ENCODE measurements at regions not wholly inside any gene's neighbourhood (a gene's known extent, or its start where the extent isn't known, plus 50 kb on each side); places are given as distances from the start of the nearest gene placed in this dataset.

DNA sequence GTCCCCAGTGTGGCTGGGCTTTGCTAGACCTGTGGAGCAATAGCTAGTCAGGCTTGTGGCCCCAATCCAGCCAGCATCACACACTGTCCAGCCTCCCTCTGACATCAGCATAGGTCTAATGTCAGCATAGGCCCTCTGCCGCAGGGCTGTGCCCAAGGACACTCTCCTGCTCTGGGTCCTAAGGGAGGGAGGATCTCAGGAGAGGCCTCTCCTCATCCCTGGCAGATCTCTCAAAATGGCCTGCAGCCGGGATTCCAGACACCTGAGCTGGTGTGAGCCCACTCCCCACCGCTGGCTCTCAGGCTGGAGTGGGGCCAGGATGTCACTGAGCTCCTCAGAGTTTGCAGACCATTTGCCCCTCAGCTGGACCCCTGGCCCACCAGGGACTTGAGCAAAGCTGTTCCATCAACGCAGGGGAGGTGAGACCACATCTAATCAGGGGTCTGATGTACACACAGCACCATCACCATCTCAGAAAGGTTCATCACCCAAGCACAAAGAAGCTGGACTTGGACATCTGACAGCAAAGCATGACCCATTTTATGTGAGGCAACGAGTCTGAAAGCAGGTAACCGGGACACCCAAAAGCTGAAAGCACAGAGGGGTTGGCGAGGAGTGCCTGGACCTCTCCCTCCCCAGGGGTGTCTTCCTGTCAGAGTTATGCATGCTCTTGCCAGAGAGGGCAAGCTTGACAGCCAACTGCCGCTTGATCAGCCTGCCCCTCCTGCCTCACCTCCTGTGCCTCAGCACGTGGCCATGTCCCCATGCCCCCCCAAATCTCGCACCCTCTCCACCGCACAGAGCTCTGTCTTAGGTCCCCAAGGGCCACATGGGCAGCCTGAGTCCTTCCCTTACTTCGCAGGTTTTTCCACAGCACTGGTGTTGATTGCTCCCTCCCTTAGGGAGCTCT lies 69.7 kb upstream of the SEPTIN5 start (continued):
- peak; percentile 19 for TF ChIP-seq SETDB1 (IDR thresholded peaks at IDR 0.05; ENCODE audit: low read length)
- 0 out of 4 replicates have a peak, but pooled peaks of 1 of the 2 experiments have one; percentile 10 for TF ChIP-seq MCM7 (IDR thresholded peaks at IDR 0.05)
- no peak for TF ChIP-seq RBM15 (IDR thresholded peaks at IDR 0.05; ENCODE audit: insufficient read depth, low read length)
- TF ChIP-seq POLR2AphosphoS2 (IDR thresholded peaks at IDR 0.05; ENCODE audit: low read length), result no peak
- TF ChIP-seq MEIS2 (IDR thresholded peaks at IDR 0.05; ENCODE audit: partially characterized antibody), result no peak
- TF ChIP-seq L3MBTL2 (IDR thresholded peaks at IDR 0.05), result peak; percentile 60; the same call in 1 of the 2 replicates
- no peak for TF ChIP-seq ZFPM2 (CRISPR knock-in tag; IDR thresholded peaks at IDR 0.05)
- TF ChIP-seq ZBTB7A (IDR thresholded peaks at IDR 0.05; ENCODE audit: borderline replicate concordance, control insufficient read depth, low read depth, low read length), result peak; percentile 73
- peak; percentile 43; the same call in 1 of the 2 replicates for TF ChIP-seq IFI16 (CRISPR knock-in tag; IDR thresholded peaks at IDR 0.05)
- TF ChIP-seq ZNF764 (CRISPR knock-in tag; IDR thresholded peaks at IDR 0.05; ENCODE audit: low read depth), result peak; percentile 44; the same call in 1 of the 2 replicates
- TF ChIP-seq, protein P1, sequence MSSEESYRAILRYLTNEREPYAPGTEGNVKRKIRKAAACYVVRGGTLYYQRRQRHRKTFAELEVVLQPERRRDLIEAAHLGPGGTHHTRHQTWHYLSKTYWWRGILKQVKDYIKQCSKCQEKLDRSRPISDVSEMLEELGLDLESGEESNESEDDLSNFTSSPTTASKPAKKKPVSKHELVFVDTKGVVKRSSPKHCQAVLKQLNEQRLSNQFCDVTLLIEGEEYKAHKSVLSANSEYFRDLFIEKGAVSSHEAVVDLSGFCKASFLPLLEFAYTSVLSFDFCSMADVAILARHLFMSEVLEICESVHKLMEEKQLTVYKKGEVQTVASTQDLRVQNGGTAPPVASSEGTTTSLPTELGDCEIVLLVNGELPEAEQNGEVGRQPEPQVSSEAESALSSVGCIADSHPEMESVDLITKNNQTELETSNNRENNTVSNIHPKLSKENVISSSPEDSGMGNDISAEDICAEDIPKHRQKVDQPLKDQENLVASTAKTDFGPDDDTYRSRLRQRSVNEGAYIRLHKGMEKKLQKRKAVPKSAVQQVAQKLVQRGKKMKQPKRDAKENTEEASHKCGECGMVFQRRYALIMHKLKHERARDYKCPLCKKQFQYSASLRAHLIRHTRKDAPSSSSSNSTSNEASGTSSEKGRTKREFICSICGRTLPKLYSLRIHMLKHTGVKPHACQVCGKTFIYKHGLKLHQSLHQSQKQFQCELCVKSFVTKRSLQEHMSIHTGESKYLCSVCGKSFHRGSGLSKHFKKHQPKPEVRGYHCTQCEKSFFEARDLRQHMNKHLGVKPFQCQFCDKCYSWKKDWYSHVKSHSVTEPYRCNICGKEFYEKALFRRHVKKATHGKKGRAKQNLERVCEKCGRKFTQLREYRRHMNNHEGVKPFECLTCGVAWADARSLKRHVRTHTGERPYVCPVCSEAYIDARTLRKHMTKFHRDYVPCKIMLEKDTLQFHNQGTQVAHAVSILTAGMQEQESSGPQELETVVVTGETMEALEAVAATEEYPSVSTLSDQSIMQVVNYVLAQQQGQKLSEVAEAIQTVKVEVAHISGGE (CRISPR knock-in tag; IDR thresholded peaks at IDR 0.05), result 0 out of 6 replicates have a peak, but pooled peaks of 1 of the 3 experiments have one; percentile 29
- TF ChIP-seq U2AF2 (optimal IDR thresholded peaks at IDR 0.05; ENCODE audit: low read depth, low read length), result no peak
- TF ChIP-seq, protein P2, sequence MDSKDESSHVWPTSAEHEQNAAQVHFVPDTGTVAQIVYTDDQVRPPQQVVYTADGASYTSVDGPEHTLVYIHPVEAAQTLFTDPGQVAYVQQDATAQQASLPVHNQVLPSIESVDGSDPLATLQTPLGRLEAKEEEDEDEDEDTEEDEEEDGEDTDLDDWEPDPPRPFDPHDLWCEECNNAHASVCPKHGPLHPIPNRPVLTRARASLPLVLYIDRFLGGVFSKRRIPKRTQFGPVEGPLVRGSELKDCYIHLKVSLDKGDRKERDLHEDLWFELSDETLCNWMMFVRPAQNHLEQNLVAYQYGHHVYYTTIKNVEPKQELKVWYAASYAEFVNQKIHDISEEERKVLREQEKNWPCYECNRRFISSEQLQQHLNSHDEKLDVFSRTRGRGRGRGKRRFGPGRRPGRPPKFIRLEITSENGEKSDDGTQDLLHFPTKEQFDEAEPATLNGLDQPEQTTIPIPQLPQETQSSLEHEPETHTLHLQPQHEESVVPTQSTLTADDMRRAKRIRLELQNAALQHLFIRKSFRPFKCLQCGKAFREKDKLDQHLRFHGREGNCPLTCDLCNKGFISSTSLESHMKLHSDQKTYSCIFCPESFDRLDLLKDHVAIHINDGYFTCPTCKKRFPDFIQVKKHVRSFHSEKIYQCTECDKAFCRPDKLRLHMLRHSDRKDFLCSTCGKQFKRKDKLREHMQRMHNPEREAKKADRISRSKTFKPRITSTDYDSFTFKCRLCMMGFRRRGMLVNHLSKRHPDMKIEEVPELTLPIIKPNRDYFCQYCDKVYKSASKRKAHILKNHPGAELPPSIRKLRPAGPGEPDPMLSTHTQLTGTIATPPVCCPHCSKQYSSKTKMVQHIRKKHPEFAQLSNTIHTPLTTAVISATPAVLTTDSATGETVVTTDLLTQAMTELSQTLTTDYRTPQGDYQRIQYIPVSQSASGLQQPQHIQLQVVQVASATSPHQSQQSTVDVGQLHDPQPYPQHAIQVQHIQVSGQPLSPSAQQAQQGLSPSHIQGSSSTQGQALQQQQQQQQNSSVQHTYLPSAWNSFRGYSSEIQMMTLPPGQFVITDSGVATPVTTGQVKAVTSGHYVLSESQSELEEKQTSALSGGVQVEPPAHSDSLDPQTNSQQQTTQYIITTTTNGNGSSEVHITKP (IDR thresholded peaks at IDR 0.05; ENCODE audit: partially characterized antibody), result peak; percentile 14
- 0 out of 2 replicates have a peak, but pooled peaks have one; percentile 1 for TF ChIP-seq GTF2E2 (tag; IDR thresholded peaks at IDR 0.05)
- TF ChIP-seq, protein P3, sequence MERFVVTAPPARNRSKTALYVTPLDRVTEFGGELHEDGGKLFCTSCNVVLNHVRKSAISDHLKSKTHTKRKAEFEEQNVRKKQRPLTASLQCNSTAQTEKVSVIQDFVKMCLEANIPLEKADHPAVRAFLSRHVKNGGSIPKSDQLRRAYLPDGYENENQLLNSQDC (CRISPR knock-in tag; IDR thresholded peaks at IDR 0.05), result no peak
